HG03460 (cell line): ENCODE measurements at regions not wholly inside any gene's neighbourhood (a gene's known extent, or its start where the extent isn't known, plus 50 kb on each side); places are given as distances from the start of the nearest gene placed in this dataset.
"Not testable (repeated sequence)": the region's sequence is repeated elsewhere in the genome, so short reads cannot be mapped to it uniquely, and the experiment has no call there.

Source experiments
- ATAC-seq: cut with Tn5 transposase; IDR thresholded peaks from one replicate; pipeline ENCODE4 v1.9.1; 2021; ENCODE audit not compliant: unreplicated experiment

GRCh38 chr1:191709215-191709614, 449.0 kb upstream of the RGS18 start:
- ATAC-seq, result no peak

- no peak for ATAC-seq
Measured at GRCh38 chr1:191711961-191712360, 446.3 kb upstream of the RGS18 start.

GRCh38 chr1:191714845-191715244, 443.4 kb upstream of the RGS18 start:
- no peak for ATAC-seq

- ATAC-seq, result no peak
Measured at GRCh38 chr1:191729742-191730141, 428.5 kb upstream of the RGS18 start.

- ATAC-seq, result not testable (repeated sequence)
Measured at GRCh38 chr1:191731608-191732302, 426.5 kb upstream of the RGS18 start.

GRCh38 chr1:191734321-191734720, 423.9 kb upstream of the RGS18 start:
- ATAC-seq, result no peak

GRCh38 chr1:191739544-191739943, 418.7 kb upstream of the RGS18 start:
- ATAC-seq, result no peak

- ATAC-seq, result no peak
Measured at GRCh38 chr1:191752342-191752741, 405.9 kb upstream of the RGS18 start.

GRCh38 chr1:191760016-191760415, 398.2 kb upstream of the RGS18 start:
- no peak for ATAC-seq

- no peak for ATAC-seq
Measured at GRCh38 chr1:191788551-191788950, 369.7 kb upstream of the RGS18 start.

- no peak for ATAC-seq
Measured at GRCh38 chr1:191798178-191798577, 360.1 kb upstream of the RGS18 start.

GRCh38 chr1:191804311-191804710, 354.0 kb upstream of the RGS18 start:
- no peak for ATAC-seq

GRCh38 chr1:191813593-191813992, 344.7 kb upstream of the RGS18 start:
- not testable (repeated sequence) for ATAC-seq

- ATAC-seq, result no peak
Measured at GRCh38 chr1:191818198-191818597, 340.1 kb upstream of the RGS18 start.

GRCh38 chr1:191831572-191831971, 326.7 kb upstream of the RGS18 start:
- ATAC-seq, result no peak

GRCh38 chr1:191839891-191840290, 318.4 kb upstream of the RGS18 start:
- ATAC-seq, result no peak

- no peak for ATAC-seq
Measured at GRCh38 chr1:191851799-191852595, 306.3 kb upstream of the RGS18 start.

- no peak for ATAC-seq
Measured at GRCh38 chr1:191852907-191853306, 305.4 kb upstream of the RGS18 start.

- ATAC-seq, result no peak
Measured at GRCh38 chr1:191857600-191857999, 300.7 kb upstream of the RGS18 start.

GRCh38 chr1:191865479-191865878, 292.8 kb upstream of the RGS18 start:
- ATAC-seq, result no peak

- ATAC-seq, result no peak
Measured at GRCh38 chr1:191866155-191866554, 292.1 kb upstream of the RGS18 start.

- ATAC-seq, result no peak
Measured at GRCh38 chr1:191869790-191870312, 288.4 kb upstream of the RGS18 start.
